GM21367 (cell line): ENCODE measurements at regions not wholly inside any gene's neighbourhood (a gene's known extent, or its start where the extent isn't known, plus 50 kb on each side); places are given as distances from the start of the nearest gene placed in this dataset.
"Not testable (repeated sequence)": the region's sequence is repeated elsewhere in the genome, so short reads cannot be mapped to it uniquely, and the experiment has no call there.

ENCODE experiments used
- ATAC-seq: cut with Tn5 transposase; IDR thresholded peaks from one replicate; pipeline ENCODE4 v1.9.1; 2021; ENCODE audit not compliant: unreplicated experiment

DNA sequence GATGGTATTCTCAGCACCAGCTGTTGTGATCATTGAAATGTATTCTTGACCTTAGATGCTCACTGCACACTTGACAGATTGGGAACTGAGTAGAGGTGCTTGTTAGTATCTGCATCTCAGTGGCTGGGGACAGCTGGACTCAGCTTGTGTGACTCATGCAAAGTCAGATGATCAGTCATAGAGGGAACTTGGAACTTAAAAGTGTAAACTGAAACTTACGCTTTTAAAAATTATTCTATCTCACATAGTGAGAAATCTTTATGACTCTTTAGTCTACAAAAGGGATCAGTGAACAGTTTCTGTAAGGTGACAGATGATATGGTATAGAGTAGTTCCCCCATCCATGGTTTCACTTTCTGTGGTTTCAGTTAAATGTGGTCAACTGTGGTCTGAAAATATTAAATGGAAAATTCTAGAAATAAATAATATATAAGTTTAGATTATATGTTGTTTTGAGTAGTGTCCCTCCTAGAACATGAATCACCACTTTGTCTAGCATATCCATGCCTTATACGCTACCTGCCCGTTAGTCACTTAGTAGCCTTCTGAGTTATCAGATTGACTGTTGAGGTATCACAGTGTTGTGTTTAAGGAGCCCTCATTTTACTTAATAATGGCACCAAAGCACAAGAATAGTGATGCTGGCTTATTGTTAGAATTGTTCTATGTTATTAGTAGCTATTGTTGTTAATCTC, 135.6 kb upstream of the ZNF658 start:
- ATAC-seq, result peak; percentile 98

DNA sequence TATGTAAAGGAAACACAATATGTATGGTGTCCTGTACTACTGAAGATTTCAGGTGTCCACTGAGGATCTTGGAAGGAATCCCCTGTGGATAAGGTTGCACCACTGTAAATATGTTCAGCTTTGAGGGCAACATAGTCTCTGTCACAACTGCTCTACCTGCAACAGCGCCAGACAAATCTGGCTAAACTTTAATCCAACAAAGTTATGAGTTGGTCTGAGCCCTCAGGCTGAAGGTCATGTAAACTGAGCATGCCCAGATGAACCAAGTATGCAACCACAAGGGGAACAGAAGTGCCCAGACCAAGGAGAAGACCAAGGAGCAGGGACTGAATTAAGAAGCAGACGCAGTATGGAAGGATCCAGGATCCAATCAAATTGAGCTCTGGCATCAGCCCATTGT, 135.0 kb upstream of the ZNF658 start:
- ATAC-seq, result not testable (repeated sequence)

DNA sequence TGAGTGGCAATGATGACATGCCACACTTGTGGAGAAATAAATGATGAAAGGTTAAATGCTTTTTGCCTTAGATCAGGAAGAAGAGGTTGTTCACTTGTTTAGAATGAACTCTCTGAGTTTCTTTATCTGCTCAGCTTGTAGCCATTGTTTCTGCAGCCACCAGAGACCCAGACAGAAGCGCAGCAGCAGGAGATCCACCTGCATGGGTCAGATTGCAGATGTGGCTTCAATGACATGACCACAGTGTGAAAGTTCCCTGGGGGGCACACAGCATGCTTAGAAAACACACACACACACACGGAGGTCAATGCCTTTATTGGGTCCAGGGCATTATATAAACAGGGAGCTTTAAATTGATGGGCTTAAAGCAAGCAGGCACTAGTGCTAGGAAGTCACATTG, 129.0 kb upstream of the ZNF658 start:
- ATAC-seq, result not testable (repeated sequence)

DNA sequence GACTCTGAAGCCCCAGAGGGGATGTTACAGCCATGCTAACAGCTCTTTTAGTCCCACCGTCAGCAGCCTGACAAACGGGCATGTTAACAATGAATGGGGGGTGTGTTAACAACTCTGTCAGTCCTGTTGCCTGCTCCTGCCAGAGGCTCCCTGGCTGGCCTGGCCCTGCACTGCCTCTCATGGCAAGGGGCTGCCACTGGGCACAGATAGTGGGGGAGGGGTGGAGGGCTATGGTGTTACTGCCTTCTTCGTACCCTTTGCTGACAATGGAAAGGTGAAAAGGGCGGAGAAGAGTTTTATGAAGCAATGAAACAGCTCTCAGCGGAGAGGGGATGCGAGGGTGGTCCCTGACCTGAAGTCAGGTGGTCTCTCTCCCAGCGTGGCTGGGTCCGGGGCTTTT, 125.9 kb upstream of the ZNF658 start:
- not testable (repeated sequence) for ATAC-seq

DNA sequence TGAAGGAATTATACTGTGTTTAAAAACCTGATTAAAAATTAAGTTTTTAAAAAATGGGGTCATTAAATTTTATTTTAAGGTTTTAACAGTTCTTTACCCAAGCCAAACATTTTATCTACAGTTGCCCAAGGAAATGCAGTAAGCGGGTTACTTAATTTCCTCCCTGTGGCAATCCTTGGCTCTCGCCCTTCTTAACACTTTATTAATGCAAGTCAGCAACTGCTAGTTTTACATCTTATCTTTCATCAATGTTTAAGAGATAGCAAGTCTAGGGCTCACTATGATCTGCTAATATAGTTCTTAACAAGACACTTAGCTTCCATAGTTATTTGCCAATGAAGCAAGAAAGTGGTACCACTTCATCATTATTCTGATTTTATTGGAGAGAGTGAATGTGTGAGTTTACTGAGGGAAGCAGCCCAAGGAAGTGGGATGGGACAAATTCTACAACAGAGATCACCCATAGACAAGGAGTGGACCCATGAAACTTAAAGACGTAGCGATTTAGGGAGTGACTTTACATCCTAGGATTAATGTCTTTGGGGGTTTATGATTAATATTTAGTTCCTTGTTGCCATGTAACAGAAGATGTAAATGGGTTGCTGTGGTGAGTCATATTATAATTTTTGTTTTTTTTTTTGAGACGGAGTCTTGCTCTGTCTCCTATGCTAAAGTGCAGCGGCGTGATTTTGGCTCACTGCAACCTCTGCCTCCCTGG, 120.4 kb upstream of the ZNF658 start:
- not testable (repeated sequence) for ATAC-seq

DNA sequence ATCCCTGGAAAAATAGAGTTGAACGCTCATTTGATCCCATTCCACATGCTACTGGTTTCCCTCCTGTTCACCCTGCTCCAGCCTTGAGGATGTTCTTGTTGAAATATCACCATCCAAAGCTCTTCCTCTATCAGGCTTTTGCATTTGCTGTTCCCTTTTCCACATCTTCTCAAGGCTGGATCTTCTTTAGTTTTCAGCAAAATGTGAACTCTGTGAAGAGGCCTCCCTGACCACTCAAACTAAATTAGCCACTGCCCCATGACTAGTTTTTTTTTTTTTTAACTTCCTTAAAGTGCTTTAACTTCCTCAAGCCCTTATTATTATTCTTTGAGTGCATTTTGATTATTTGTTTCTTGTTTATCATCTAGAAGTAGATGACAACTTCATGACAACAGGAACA, 119.3 kb upstream of the ZNF658 start:
- not testable (repeated sequence) for ATAC-seq

DNA sequence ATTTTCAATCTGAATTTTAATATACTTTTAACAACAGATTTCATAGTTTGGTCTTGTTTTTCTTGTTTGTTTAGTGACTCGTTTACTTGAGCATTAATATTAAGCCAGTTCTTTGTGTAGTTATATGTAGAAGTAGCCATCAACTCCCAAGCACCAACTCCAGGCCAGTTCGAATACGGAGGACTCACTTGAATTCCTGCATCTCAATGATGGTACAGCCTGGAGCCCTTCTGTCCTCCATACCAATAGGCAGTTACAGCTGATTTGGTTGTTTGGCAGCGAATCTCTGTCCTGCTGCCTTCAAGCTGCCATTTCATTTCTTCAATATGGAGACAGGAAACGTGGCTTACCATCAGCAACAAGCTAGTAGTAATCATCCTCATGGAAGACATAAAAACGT, 118.5 kb upstream of the ZNF658 start:
- not testable (repeated sequence) for ATAC-seq

DNA sequence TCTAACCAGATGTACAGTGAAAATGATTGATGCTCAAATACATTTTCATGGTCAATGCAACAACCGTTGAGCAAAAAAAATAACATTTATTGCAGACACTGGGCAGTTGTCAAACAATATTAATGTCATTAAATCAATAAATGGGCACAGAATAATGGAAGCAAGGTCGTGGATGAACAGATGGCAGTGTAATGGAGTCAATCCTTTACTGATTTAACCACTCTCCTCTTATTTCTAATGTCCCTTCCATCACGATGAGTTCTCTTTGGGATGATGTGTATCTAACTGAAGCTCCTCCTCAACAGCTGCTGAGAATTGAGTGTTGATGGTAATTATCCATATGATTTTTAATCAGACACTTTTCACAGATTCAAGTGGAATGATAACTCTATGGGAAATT, 114.9 kb upstream of the ZNF658 start:
- not testable (repeated sequence) for ATAC-seq

DNA sequence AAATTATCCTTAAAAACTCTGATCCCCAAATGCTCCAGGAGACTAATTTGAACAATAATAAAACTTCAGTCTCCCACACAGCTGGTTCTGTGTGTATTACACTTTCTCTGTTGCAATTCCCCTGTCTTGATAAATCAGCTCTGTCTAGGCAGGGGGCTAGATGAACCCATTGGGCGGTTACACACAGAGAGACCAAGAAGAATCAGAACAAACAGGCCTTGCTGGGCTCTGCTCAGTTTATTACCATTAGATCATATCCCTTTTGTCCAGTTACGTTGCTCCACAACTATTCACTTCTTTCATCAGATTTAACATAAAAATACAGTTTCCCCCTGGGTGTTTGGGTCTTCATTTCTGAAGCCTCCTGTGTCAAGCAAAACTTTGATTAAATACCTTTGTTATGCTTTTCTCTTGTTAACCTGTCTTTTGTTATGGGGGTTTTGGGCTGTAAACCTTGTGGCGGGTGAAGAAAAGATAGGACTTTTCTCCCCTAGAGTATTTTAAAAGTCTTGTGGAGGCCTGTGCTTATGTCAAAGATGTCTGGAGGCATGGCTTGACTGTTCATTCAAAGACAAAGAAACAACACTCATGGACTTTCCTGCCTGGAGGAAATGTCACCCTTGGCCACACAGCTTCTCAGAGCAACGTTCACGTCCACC, 109.3 kb upstream of the ZNF658 start:
- ATAC-seq, result not testable (repeated sequence)

DNA sequence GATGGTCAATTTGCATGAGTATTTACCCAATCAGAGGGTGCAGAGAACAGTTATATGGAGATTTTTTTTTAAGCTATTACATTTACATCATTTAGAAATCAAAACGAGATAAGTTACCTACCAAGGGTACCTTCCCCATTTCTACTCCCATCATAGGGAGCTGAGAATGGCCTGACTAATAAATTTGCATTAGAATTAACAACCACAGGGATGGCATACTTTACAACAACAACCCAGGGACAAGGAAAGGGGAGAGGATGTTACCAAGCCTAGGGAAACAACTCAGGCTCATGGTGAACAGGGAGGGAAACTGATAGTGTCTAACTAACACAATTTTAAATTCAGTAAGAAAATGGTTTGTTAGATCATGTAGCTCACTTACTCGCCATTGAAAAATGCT, 105.8 kb upstream of the ZNF658 start:
- ATAC-seq, result not testable (repeated sequence)

DNA sequence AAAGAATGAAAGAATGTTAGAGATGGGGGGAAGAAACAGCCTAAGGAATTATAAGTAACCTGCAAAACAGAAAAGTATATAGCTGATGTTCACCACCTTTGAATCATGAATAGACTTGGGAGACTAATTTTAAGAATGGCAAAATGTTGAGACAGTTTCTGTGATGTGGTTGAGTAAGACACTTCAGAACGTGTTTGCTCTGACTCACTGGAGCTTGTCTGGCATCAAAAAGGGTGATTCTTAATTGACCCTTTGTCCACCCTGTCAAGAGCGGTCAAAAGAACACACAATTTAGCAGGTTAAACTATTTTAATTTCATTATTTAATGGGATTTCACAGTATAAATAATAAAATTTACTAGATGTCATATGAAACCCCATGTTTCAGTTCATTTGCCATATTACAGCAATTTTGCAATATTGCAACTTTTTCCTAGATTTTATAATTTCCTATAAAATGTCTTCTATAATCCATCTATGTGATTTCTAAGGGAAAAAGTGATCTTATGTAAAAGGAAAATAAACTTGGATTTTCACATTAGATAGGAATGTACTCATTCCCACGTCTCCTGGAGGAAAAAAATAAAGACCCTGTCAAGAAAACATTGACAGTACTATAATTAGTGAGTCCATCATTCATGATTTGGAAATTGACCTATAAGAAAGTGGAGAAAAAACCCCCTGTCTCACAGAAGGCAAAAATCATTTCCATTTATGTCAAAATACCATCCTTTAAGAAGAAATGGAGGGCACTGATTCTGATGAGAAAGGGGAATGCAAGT, 104.6 kb upstream of the ZNF658 start:
- not testable (repeated sequence) for ATAC-seq

DNA sequence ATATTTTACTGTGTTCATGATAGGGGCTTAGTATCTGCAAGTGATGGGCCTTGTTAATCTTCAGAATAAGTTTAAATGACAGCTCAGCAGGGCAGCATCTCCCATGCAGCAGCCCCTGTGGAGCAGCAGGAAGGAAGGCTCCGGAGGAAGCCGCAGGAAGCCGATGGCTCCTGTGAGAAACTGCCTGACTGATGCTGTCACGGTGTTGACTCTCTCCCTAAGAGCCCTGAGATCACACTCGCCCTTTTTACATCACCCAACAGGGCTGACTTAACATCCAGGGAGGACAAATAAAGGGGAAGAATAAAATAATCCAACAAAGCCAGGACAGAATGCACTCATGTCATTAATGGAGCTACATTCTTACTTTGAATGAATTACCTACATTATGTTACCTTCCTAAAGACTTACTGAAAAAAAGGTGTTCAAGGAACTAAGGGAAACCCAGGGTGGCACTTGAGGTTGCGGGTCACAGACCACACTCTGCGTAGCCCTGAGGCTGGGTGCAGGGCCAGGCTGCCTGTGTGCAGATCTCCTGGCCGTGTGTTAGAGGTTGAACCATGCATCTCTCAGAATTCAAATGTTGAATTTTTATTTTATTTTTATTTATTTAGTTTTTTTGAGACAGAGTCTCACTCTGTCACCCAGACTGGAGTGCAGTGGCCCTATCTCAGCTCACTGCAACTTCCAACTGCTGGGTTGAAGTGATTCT, 102.5 kb upstream of the ZNF658 start:
- ATAC-seq, result not testable (repeated sequence)

DNA sequence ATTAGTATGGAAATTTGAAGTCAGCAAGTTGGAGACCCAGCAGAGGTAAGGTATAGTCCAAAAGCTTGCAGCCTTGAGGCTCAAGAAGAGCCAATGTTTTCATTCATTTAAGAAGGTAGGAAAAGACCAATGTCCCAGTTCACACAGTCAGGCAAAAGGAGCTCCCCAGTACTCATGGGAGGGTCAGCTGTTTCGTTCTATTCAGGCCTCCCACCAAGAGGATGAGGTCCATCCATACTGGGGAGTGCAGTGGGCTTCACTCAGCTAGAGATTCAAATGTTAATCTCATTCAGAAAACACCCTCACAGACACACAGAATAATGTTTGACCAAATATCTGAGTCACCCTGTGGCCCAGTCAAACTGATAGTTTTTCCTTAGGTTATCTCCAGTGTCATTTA, 96.9 kb upstream of the ZNF658 start:
- ATAC-seq, result not testable (repeated sequence)

DNA sequence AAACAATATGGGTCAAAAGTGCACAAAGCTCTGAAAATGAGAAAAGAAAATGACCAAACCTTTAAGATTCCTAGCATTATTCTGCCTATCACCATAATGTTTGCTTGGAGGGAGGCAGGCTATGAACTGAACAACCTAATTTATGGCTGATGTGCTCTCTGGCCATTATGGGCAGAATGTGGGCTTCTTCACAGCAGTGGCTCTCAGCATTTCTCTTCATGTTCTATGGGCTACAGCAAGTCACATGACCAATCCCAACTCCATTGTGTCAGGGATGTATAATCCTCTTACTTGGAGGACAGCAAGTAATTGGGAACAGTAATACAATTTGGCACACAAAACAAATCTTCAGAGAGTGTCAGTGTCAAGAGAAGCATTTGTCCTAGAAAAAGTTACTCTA, 90.3 kb upstream of the ZNF658 start:
- ATAC-seq, result not testable (repeated sequence)

DNA sequence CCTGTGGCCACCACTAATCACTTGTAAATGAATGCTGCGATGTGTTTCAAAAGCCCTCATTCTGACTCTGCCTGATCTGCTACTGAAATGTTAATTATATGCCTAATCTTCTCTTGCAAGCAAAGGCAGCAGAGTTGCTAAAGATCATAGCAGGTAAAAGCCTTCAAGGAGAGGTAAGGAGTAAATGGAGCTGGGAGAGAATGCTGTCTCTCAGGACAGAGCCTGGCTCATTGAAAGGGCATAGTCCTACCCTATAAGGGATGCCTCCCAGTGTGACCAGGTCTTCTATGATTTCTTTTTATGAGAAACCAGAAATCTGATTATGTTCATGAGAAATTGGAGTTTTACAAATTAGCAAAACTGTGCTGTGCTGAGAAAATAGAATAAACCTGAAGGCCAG, 88.2 kb upstream of the ZNF658 start:
- not testable (repeated sequence) for ATAC-seq

DNA sequence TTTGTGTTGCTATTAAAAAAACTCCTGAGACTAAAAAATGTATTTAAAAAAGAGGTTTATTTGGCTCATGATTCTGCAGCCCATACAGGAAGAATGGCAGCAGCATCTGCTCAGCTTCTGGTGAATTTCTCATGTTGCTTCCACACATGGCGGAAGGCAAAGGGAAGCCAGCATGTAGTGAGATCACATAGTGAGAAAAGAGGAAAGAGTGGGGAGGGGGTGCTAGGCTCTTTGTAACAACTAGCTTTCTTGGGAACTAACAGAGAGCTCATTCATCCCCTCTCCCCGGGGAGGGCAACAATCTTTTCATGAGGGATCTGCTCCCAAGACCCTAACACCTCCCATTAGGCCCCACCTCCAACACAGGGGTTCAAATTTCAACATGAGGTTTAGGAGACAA, 87.6 kb upstream of the ZNF658 start:
- not testable (repeated sequence) for ATAC-seq

DNA sequence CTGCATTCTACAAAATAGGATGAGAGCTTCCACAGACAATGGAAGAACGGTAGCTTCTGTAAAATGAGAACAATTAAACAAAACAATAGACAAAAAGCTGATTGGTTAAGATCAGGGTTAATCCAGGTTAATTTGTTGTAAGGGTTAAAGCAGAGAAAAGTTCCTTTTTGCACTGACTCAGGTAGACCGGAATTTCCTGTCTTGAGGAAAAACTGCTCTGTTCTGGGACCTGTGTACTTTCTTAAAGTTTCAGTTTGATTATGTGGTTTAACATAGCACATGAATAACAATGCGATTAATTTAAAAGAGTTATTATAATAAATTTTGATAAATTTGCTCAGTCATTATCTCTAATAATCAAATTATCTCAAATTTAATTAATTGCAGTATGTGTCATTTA, 86.5 kb upstream of the ZNF658 start:
- not testable (repeated sequence) for ATAC-seq

DNA sequence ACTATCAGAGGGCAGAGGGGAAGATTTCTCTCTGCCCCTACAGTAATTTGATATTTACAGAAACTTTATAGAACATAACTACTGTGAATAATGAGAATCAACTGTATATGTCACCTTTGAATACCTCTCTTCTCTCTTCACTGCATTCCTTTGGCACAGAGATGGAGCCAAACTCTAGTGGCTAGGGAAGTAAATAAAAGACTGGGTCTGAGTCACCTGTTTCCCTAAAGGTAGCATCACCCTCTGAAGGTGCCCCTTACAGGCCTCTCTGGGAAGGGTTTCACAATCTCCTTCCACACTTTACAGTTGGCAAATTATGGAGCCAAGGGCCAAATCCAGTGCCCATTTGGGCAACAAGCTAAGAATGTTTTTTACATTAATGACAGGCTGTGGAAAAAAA, 81.0 kb upstream of the ZNF658 start:
- ATAC-seq, result not testable (repeated sequence)

DNA sequence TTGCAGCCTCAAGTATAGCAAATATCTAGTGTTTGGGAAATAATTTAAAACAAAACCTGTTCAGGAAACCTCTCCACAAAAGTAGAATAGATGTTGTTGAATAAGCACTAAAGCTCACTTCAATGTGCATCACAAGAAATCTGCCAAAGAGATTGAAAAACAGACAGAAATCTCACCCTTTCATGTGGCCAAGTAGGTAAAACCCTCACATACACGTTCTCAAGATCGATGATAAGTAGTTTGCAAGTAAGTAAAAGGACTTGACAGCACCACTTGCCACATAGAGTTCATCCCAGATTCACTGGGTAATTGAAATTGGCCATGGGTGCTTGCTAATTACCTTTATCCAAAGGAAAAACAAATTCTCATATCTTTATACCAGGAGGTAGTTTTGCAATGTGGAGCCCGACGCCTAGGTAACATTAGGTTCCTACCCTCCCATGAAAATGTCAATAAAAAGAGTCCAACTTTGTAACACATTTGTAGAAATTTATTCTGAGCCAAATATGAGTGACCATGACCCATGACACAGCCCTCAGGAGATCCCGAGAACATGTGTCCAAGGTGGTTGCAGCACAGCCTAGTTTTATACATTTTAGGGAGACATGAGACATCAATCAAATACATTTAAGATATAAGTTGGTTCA, 80.4 kb upstream of the ZNF658 start:
- ATAC-seq, result not testable (repeated sequence)

DNA sequence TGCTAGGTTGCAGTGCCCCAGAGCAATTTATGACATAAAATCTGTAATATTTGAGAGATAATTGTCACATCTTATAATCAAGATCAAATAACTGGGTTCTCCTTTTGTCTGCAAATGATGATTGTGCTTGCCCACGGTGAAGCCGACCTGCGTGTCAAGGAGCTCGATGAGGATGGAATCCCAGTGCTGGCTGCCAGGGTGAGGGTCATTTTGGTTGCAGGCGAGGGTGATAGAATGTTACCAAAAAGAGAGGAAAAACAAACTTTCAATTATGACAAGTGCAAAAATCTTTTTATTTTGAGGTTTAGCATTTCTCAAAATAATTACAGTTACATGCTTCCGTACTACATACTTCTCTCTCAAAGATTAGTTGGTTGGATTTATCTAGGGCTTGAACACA, 76.4 kb upstream of the ZNF658 start:
- not testable (repeated sequence) for ATAC-seq
